K562 (cell line): ENCODE measurements at regions not wholly inside any gene's neighbourhood (a gene's known extent, or its start where the extent isn't known, plus 50 kb on each side); places are given as distances from the start of the nearest gene placed in this dataset.

Source experiments
- ATAC-seq: fragments of 200-7000 bp; cut with Tn5 transposase; 3 replicates; pipeline ENCODE4 v1.9.1; 2020; ENCODE audit warnings: moderate library complexity
- BruUV-seq: library from RNA; stranded (reverse); fragments of 400-500 nt; replicated peaks from 2 replicates; lab custom pipeline; 2021; lab: Mats Ljungman, UMichigan
- CTCF ChIA-PET: fragments of 300-600 bp; formaldehyde crosslinking; extraction: SDS; loops from one replicate; lab custom pipeline; 2021; ENCODE audit warnings: low intra/inter-chr PET ratio; lab: Yijun Ruan, JAX
- POLR2A ChIA-PET: fragments of 300-600, 350-650 bp; sonication (Branson Sonifier 250); formaldehyde crosslinking; extraction: SDS; loops from one replicate; lab custom pipeline; 2021; ENCODE audit warnings: antibody characterized with exemption, inconsistent platforms; lab: Yijun Ruan, JAX
- DNase-seq, 4 experiments: peaks; one replicate each; pipeline versions ENCODE4 v3.0.0 to v3.0.0-alpha.2; 2011 to 2018; ENCODE audit warnings: low spot score in 3 of 4, mixed read lengths in 3 of 4; ENCODE audit errors: extremely low read depth in 1 of 4
- FAIRE-seq: peaks from 2 replicates; lab custom pipeline; 2011; peaks lifted over from hg19 to GRCh38; lab: Jason Lieb, UNC
- H2AFZ ChIP-seq: 2 replicates; pipeline ENCODE4 v1.6.0; 2011; ENCODE audit warnings: low read depth, low read length, control low read depth, inconsistent platforms
- H3K27ac ChIP-seq: fragments of 200-600 bp; 3 replicates; pipeline ENCODE4 v1.8.0; 2011; ENCODE audit warnings: low read depth, mild to moderate bottlenecking, control low read depth, inconsistent platforms, low read length, moderate library complexity, mixed read lengths; ENCODE audit errors: extremely low read depth
- H3K27me3 ChIP-seq, 2 experiments: fragments of 300-600 bp in 1 of 2; 2 replicates in 1 of 2; 3 replicates in 1 of 2; pipeline versions ENCODE4 v1.6.0 to v1.8.0; 2011; ENCODE audit warnings: inconsistent platforms in 2 of 2, low read length in 2 of 2, mild to moderate bottlenecking in 1 of 2, mixed read lengths in 1 of 2, moderate library complexity in 1 of 2; ENCODE audit not compliant: control insufficient read depth in 2 of 2, insufficient read depth in 2 of 2
- H3K36me3 ChIP-seq: fragments of 300-600 bp; 3 replicates; pipeline ENCODE4 v1.8.0; 2011; ENCODE audit warnings: mild to moderate bottlenecking, low read length, inconsistent platforms; ENCODE audit not compliant: control insufficient read depth, insufficient read depth
- H3K4me1 ChIP-seq, 2 experiments: fragments of 200-600 bp in 1 of 2; replicated peaks in 1 of 2; 2 replicates in 1 of 2; 3 replicates in 1 of 2; pipeline versions ENCODE4 v1.5.1 to v1.8.0; 2011; ENCODE audit warnings: inconsistent platforms in 2 of 2, low read length in 2 of 2, mild to moderate bottlenecking in 1 of 2, mixed read lengths in 1 of 2, moderate library complexity in 1 of 2; ENCODE audit not compliant: control insufficient read depth in 2 of 2, insufficient read depth in 2 of 2
- H3K4me2 ChIP-seq: 2 replicates; pipeline ENCODE4 v1.6.1; 2011; ENCODE audit warnings: low read length, control low read depth, inconsistent platforms, mixed read lengths; ENCODE audit not compliant: insufficient read depth
- H3K4me3 ChIP-seq: fragments of 200-600 bp; sonication (generic), shearing (Covaris generic); 2 replicates; pipeline ENCODE4 v1.5.1; 2016; ENCODE audit warnings: control low read depth, inconsistent platforms
- H3K79me2 ChIP-seq: fragments of 200-600 bp; 3 replicates; pipeline ENCODE4 v1.8.0; 2011; ENCODE audit warnings: low read length, inconsistent platforms; ENCODE audit not compliant: control insufficient read depth, insufficient read depth
- H3K9ac ChIP-seq, 2 experiments: 2 replicates each; pipeline versions ENCODE4 v1.6.0 to v1.6.1; 2011; ENCODE audit warnings: low read depth in 2 of 2, low read length in 2 of 2, control low read depth in 1 of 2, inconsistent platforms in 1 of 2, mild to moderate bottlenecking in 1 of 2, mixed read lengths in 1 of 2; ENCODE audit not compliant: insufficient read depth in 1 of 2
- H3K9me1 ChIP-seq: one replicate; pipeline ENCODE4 v1.6.0; 2011; ENCODE audit warnings: inconsistent platforms, mild to moderate bottlenecking, low read length, moderate library complexity; ENCODE audit not compliant: control insufficient read depth, insufficient read depth
- H3K9me3 ChIP-seq: replicated peaks from 2 replicates; pipeline ENCODE4 v1.5.1; 2011; ENCODE audit warnings: low read depth, low read length, inconsistent platforms; ENCODE audit not compliant: control insufficient read depth, insufficient read depth
- H4K20me1 ChIP-seq: replicated peaks from 2 replicates; pipeline ENCODE4 v1.6.1; 2011; ENCODE audit warnings: low read length, inconsistent platforms, mixed read lengths; ENCODE audit not compliant: control insufficient read depth, insufficient read depth
- CBX8 ChIP-seq: fragments of 200-600 bp; sonication (generic); IDR thresholded peaks from 2 replicates; pipeline ENCODE4 v1.6.1; 2012; ENCODE audit warnings: borderline replicate concordance, mixed run types, low read depth, mild to moderate bottlenecking, moderate library complexity, mixed read lengths, low read length, control low read depth, inconsistent platforms; ENCODE audit not compliant: poor library complexity, severe bottlenecking; ENCODE audit errors: extremely low read depth
- ETS1 ChIP-seq: conservative IDR thresholded peaks from 2 replicates; pipeline ENCODE4 v1.6.1; 2011; ENCODE audit warnings: low read depth, mild to moderate bottlenecking, low read length; ENCODE audit not compliant: control insufficient read depth
- KLF6 ChIP-seq: fragments of 250-450 bp; sonication (Bioruptor Pico); IDR thresholded peaks from 2 replicates; pipeline ENCODE4 v1.4.0; 2020; ENCODE audit warnings: mild to moderate bottlenecking, moderate library complexity, borderline replicate concordance
- TBP ChIP-seq: optimal IDR thresholded peaks from 2 replicates; pipeline ENCODE3; 2011; ENCODE audit warnings: low read depth, low read length, improper control_type of control experiment
- ZNF134 ChIP-seq: fragments of 250-450 bp; sonication (Bioruptor Pico); conservative IDR thresholded peaks from 2 replicates; pipeline ENCODE4 v1.4.0; 2020
- ZNF165 ChIP-seq: fragments of 250-450 bp; sonication (Bioruptor Pico); IDR thresholded peaks from 2 replicates; pipeline ENCODE4 v1.4.0; 2020; ENCODE audit warnings: borderline replicate concordance
- WGBS: fragments of 100-300 bp; shearing (Covaris generic); methylation state at CpG from one replicate; pipeline ENCODE4 v1.1.6; 2016; ENCODE audit warnings: low coverage, mixed read lengths; ENCODE audit not compliant: insufficient coverage; ENCODE audit errors: missing lambda C conversion rate; 5-methylcytosine and 5-hydroxymethylcytosine counted together
- in situ Hi-C: fragments of 300-500 bp; cut with MboI; formaldehyde crosslinking; loops from 4 replicates; pipeline ENCODE4 v1.15.0; 2018; ENCODE audit warnings: inconsistent platforms, mixed read lengths
- intact Hi-C: fragments of 100-400 bp; cut with micrococcal nuclease; formaldehyde crosslinking; loops from 2 replicates; pipeline ENCODE4 v1.14.2; 2022

GRCh38 chr15:86010891-86011290 is 68.8 kb upstream of the AGBL1 start:
- in situ Hi-C loops: no loop called here
- DNase-seq: no peak
- WGBS: 0% methylated on average over 5 of the region's 5 CpGs
- no peak for TF ChIP-seq KLF6
- peak; percentile 75 for TF ChIP-seq ZNF134 (CRISPR knock-in tag)
- TF ChIP-seq CBX8: no peak
- no peak for TF ChIP-seq ETS1
- TF ChIP-seq ZNF165 (CRISPR knock-in tag): no peak
- no peak for TF ChIP-seq TBP
- TF ChIP-seq, all 486 proteins: peak for 1
- BruUV-seq: no TSS peak
- Histone ChIP-seq H3K27ac (no peak overlapping the region), H3K4me1 (no peaks in the 10 kb centered on the region), H3K27me3 (no peaks in the 10 kb centered on the region), H4K20me1 (no peaks in the 10 kb centered on the region), H2AFZ (no peak overlapping the region), H3K9me1 (no peaks in the 10 kb centered on the region), H3K79me2 (no peaks in the 10 kb centered on the region), H3K4me2 (no peak overlapping the region), H3K36me3 (no peaks in the 10 kb centered on the region), H3K4me3 (no peak overlapping the region), H3K9me3 (no peaks in the 10 kb centered on the region), H3K9ac (no peak overlapping the region)
- FAIRE-seq (no peak), ATAC-seq (no peak)
- intact Hi-C loops: no loop called here
- ChIA-PET POLR2A (no interaction called here), CTCF (no interaction called here)
